DND-41 (cell line): ENCODE measurements at regions not wholly inside any gene's neighbourhood (a gene's known extent, or its start where the extent isn't known, plus 50 kb on each side); places are given as distances from the start of the nearest gene placed in this dataset.

ENCODE experiments used
- EZH2 ChIP-seq: IDR thresholded peaks from 3 replicates; pipeline ENCODE4 v1.6.1; 2012; ENCODE audit warnings: borderline replicate concordance, low read depth, mild to moderate bottlenecking, moderate library complexity, low read length, inconsistent platforms; ENCODE audit not compliant: severe bottlenecking
- TF ChIP-seq, protein P1 (sequence below): IDR thresholded peaks from 2 replicates; pipeline ENCODE4 v1.5.1; 2012; ENCODE audit warnings: borderline replicate concordance, low read length, moderate library complexity, mild to moderate bottlenecking; ENCODE audit not compliant: poor library complexity, severe bottlenecking; ENCODE audit errors: extremely low read depth

DNA sequence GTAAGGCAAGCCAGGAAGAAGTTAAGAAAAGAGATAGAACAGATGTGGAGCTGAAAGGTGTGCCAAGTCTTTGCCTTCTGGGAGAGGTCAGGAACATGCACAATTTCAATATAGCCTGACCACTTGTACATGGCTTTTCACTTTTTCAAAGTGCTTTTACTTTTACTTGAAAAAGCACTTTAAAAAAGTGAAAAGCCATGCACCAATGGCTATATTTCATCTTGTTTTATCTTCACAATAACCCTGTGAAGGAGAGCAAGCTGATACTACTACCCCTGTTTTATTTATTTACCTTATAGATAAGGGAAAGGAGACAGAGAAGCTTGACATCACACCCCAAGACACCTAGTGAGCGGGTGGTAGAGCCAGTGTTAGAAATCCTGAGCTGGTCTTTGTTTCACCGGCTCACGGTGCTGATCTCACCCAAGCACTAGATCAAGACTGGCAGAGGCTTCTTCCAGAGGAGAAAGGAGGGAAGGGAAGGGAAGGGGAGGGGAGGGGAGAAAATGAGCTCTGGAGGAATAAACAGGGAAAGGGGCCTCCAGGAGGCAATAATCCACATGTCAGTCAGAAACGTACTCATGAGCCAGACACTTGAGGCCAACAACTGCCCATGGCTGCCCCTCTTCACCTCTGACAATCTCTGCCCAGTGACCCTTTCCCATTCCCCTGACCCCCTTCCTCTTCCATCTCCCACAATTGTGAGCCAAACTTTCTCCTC is 455.4 kb downstream of the FOXO1 start:
- TF ChIP-seq, protein P1, sequence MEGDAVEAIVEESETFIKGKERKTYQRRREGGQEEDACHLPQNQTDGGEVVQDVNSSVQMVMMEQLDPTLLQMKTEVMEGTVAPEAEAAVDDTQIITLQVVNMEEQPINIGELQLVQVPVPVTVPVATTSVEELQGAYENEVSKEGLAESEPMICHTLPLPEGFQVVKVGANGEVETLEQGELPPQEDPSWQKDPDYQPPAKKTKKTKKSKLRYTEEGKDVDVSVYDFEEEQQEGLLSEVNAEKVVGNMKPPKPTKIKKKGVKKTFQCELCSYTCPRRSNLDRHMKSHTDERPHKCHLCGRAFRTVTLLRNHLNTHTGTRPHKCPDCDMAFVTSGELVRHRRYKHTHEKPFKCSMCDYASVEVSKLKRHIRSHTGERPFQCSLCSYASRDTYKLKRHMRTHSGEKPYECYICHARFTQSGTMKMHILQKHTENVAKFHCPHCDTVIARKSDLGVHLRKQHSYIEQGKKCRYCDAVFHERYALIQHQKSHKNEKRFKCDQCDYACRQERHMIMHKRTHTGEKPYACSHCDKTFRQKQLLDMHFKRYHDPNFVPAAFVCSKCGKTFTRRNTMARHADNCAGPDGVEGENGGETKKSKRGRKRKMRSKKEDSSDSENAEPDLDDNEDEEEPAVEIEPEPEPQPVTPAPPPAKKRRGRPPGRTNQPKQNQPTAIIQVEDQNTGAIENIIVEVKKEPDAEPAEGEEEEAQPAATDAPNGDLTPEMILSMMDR, result no peak
- no peak for TF ChIP-seq EZH2
